Activated naive CD8-positive, alpha-beta T cell treated with anti-CD3 and anti-CD28 coated beads, Interleukin-2, amount 10 ng/mL, durations not matched to agents 7 days and 5 days (primary cell): ENCODE measurements at regions not wholly inside any gene's neighbourhood (a gene's known extent, or its start where the extent isn't known, plus 50 kb on each side); places are given as distances from the start of the nearest gene placed in this dataset.

Experiments
- ATAC-seq: fragments of 150-1000 bp; cut with Tn5 transposase; one replicate; pipeline ENCODE4 v1.10.0; 2021; ENCODE audit warnings: low read depth, moderate library complexity
- POLR2A ChIA-PET: fragments of 350-600 bp; sonication (Branson Sonifier 250); formaldehyde crosslinking; loops from one replicate; lab custom pipeline; 2021; ENCODE audit warnings: antibody characterized with exemption; lab: Charles Lee
- DNase-seq: peaks from one replicate; pipeline ENCODE4 v3.0.0; 2021
- H3K27ac Mint-ChIP-seq: one replicate; pipeline ENCODE4 v1.8.0; 2022; ENCODE audit warnings: mild to moderate bottlenecking, mixed read lengths
- H3K27me3 Mint-ChIP-seq: one replicate; pipeline ENCODE4 v1.8.0; 2022; ENCODE audit warnings: mild to moderate bottlenecking, moderate library complexity, mixed read lengths
- H3K36me3 Mint-ChIP-seq: one replicate; pipeline ENCODE4 v1.8.0; 2021; ENCODE audit warnings: mild to moderate bottlenecking, mixed read lengths
- H3K4me1 Mint-ChIP-seq: one replicate; pipeline ENCODE4 v1.8.0; 2021; ENCODE audit warnings: mixed read lengths
- H3K4me3 Mint-ChIP-seq: one replicate; pipeline ENCODE4 v1.8.0; 2022; ENCODE audit warnings: mild to moderate bottlenecking, moderate library complexity, mixed read lengths
- H3K9me3 Mint-ChIP-seq: one replicate; pipeline ENCODE4 v1.8.0; 2021; ENCODE audit warnings: mixed read lengths

GRCh38 chr2:226578373-226578772, 221.2 kb downstream of the IRS1 start:
- Mint-ChIP-seq H3K4me3 (no peak overlapping the region), H3K27me3 (peaks cover 13% of the 10 kb centered on the region), H3K4me1 (no peaks in the 10 kb centered on the region), H3K36me3 (no peaks in the 10 kb centered on the region), H3K27ac (no peak overlapping the region), H3K9me3 (no peaks in the 10 kb centered on the region)
- no peak for ATAC-seq
- POLR2A ChIA-PET = no interaction called here
- no peak for DNase-seq

DNA sequence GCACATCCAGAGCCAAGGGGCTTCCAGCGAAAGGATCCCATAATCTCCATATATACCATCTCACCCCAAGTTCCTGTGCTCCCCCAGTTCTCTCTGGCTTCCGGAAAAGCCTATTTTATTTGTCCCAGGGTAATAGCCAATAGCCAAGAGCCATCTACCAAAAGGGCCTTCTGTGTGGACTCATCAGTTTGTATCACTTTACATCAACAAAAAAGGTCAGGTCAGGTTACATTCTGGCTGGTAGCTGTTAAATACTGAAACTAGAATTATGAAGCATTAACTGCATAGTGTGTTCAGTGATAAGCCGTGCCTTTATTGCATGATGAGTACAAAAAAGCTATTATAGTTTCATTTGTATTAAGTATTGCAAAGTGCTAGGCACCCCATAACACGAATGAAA, 223.7 kb downstream of the IRS1 start:
- Mint-ChIP-seq H3K4me1 (no peaks in the 10 kb centered on the region), H3K27me3 (peaks cover 5% of the 10 kb centered on the region), H3K9me3 (no peaks in the 10 kb centered on the region), H3K27ac (no peak overlapping the region), H3K4me3 (no peak overlapping the region), H3K36me3 (no peaks in the 10 kb centered on the region)
- ATAC-seq = no peak
- POLR2A ChIA-PET = no interaction called here
- DNase-seq = no peak

DNA sequence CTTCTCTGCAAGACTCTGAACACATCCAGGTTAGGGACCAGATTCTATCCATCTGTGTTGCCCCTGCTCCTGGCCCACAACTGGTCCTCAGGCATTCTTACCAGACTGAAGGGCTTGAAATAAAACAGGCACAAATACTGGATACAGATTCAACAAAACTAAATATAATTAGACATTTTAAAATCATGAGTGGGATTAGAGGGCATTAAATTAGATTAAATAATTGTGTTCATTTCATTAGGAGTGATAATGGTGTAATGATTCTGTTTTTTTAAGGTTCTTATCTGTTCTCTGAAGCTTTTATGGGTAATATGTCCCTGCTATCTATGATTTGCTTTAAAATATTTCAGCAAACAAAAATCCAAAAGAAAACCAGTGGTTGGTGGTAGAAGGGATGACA, 226.5 kb downstream of the IRS1 start:
- Mint-ChIP-seq H3K27me3 (peaks cover 12% of the 10 kb centered on the region), H3K9me3 (no peaks in the 10 kb centered on the region), H3K4me1 (no peaks in the 10 kb centered on the region), H3K27ac (no peak overlapping the region), H3K4me3 (no peak overlapping the region), H3K36me3 (no peaks in the 10 kb centered on the region)
- POLR2A ChIA-PET = no interaction called here
- ATAC-seq = no peak
- no peak for DNase-seq

DNA sequence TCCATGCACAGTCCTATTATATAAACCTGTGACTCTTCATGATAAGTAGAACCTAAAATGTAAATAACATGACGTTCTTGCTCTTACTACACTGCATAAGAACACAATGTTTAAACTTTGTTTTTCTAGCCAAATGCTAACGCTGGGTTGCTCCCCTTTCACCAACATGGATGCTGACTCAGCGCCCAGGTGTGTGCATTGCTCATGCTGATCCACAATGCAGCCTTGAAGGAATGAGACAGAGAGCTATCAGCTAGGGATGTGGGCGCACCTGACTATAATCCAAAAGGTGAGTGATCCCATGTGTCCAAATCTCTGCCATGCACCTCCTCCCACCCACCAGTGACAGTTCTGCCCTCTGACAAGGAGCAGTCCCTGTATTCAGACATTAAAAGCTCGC, 235.0 kb downstream of the IRS1 start:
- H3K4me1 Mint-ChIP-seq = no peaks in the 10 kb centered on the region
- no peak for DNase-seq
- ATAC-seq = no peak
- peaks cover 14% of the 10 kb centered on the region for H3K27me3 Mint-ChIP-seq
- no peak overlapping the region for H3K4me3 Mint-ChIP-seq
- no peaks in the 10 kb centered on the region for H3K36me3 Mint-ChIP-seq
- POLR2A ChIA-PET = no interaction called here
- no peaks in the 10 kb centered on the region for H3K9me3 Mint-ChIP-seq
- no peak overlapping the region for H3K27ac Mint-ChIP-seq

DNA sequence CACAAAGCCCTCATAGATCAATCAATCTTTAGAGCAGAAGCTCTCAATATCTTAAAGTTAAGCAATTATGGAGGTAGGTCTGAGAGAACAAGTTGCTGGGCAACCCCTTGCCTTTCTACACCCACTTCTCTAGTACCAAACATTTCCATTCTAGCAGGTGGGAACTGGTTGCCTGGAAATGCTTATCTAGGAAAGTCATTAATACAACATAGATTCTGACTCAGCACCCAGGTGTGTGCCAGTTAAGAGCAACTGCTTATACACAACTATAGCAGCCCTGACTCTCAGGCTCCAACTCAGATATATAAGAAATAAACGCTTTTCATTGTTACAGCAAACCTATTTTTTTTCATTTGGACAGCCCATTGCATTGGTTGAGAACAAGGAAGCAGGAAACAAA, 237.7 kb downstream of the IRS1 start:
- Mint-ChIP-seq H3K4me3 (no peak overlapping the region), H3K27me3 (peaks cover 9% of the 10 kb centered on the region), H3K36me3 (no peaks in the 10 kb centered on the region), H3K9me3 (no peaks in the 10 kb centered on the region), H3K27ac (no peak overlapping the region), H3K4me1 (no peaks in the 10 kb centered on the region)
- POLR2A ChIA-PET = no interaction called here
- DNase-seq = no peak
- ATAC-seq = no peak

GRCh38 chr2:226560325-226560724, 239.3 kb downstream of the IRS1 start:
- no peaks in the 10 kb centered on the region for H3K9me3 Mint-ChIP-seq
- no peaks in the 10 kb centered on the region for H3K36me3 Mint-ChIP-seq
- H3K4me3 Mint-ChIP-seq = no peak overlapping the region
- peaks cover 14% of the 10 kb centered on the region for H3K27me3 Mint-ChIP-seq
- POLR2A ChIA-PET = no interaction called here
- H3K27ac Mint-ChIP-seq = no peak overlapping the region
- no peak for DNase-seq
- no peak for ATAC-seq
- no peaks in the 10 kb centered on the region for H3K4me1 Mint-ChIP-seq

DNA sequence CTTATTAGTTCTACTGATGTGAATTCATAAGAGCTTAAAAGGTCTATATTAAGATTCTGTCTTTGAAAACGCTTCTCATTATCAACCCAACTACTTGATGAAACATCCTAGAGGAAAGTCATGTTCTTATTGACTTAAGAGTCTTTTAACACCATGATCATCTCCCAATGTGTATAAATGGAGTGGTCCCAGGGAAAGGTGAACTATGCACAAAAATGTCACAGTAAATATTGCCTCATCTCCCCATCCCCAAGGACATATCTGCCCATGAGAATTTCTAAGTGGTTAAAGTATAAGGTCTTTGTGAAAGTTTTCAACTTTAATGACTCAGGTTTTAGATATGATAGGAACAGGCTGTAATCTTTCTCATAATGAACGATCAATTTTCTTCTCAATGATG, 240.1 kb downstream of the IRS1 start:
- Mint-ChIP-seq H3K9me3 (no peaks in the 10 kb centered on the region), H3K36me3 (no peaks in the 10 kb centered on the region), H3K27me3 (peaks cover 15% of the 10 kb centered on the region), H3K27ac (no peak overlapping the region), H3K4me3 (no peak overlapping the region), H3K4me1 (no peaks in the 10 kb centered on the region)
- ATAC-seq (no peak), DNase-seq (no peak)
- POLR2A ChIA-PET = no interaction called here

DNA sequence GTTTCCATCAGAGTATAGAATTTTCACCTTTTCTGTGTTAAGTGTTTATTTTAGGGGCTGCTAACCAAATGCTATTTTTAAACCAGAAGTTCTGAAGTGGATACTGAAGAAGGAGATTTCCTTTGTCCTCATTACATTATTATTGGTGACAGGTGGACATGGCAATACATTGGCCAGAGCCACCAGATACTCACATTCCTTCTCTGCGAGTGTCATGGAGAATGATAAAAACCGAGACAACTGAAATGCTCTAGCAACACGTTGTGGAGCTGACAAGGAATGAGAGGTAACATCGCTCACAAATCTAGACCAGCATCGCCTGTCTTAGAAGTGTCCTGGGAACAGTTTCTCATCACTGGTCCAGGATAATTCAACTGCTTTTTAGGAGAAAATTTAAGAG, 241.2 kb downstream of the IRS1 start:
- DNase-seq (no peak), ATAC-seq (no peak)
- Mint-ChIP-seq H3K4me3 (no peak overlapping the region), H3K9me3 (no peaks in the 10 kb centered on the region), H3K36me3 (no peaks in the 10 kb centered on the region), H3K27ac (no peak overlapping the region), H3K4me1 (no peaks in the 10 kb centered on the region), H3K27me3 (peaks cover 16% of the 10 kb centered on the region)
- POLR2A ChIA-PET = no interaction called here

GRCh38 chr2:226556050-226556449, 243.6 kb downstream of the IRS1 start:
- POLR2A ChIA-PET = no interaction called here
- Mint-ChIP-seq H3K36me3 (no peaks in the 10 kb centered on the region), H3K27me3 (peaks cover 13% of the 10 kb centered on the region), H3K4me1 (no peaks in the 10 kb centered on the region), H3K9me3 (no peaks in the 10 kb centered on the region), H3K4me3 (no peak overlapping the region), H3K27ac (no peak overlapping the region)
- DNase-seq (no peak), ATAC-seq (no peak)

DNA sequence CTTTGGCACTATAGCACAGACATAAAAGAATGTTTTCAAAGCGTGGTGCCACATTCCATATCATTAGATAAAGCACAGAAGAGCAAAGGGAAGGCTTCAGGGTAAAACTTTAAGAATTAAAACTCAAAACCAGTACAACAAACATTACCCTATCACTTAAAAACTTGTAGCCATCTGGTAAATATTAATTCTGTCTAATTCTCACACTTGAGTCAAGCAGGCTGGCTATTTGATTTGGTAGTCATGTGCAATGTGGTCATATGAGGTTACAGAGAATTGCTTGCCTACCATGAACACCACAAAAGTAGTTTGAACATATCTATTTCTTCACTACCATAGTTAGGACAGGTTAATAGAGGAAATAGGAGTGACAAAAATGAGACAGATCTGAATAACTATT, 244.9 kb downstream of the IRS1 start:
- no peaks in the 10 kb centered on the region for H3K36me3 Mint-ChIP-seq
- POLR2A ChIA-PET = no interaction called here
- no peak for ATAC-seq
- no peaks in the 10 kb centered on the region for H3K4me1 Mint-ChIP-seq
- H3K9me3 Mint-ChIP-seq = no peaks in the 10 kb centered on the region
- H3K27me3 Mint-ChIP-seq = peaks cover 13% of the 10 kb centered on the region
- no peak for DNase-seq
- H3K27ac Mint-ChIP-seq = no peak overlapping the region
- no peak overlapping the region for H3K4me3 Mint-ChIP-seq

DNA sequence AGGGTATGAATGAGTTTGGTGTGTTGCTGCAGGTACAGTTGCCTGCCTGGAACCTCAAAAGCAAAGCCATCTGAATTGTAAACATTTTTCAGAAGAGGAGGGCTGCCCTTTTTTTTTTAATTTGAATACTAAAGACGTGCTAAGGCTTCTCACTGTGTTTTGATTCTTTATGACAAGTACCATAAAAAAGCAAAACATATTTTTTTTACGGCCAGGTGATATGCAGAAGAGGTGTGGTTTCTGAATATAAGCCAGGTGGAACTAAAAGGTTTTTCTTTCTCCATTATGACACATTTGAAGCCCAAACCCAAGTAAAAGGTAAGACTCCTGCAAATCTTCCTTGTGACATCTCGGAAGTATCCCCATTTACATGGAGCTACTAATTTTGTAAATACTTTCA, 246.3 kb downstream of the IRS1 start:
- Mint-ChIP-seq H3K4me3 (no peak overlapping the region), H3K36me3 (no peaks in the 10 kb centered on the region), H3K27me3 (peaks cover 13% of the 10 kb centered on the region), H3K4me1 (no peaks in the 10 kb centered on the region), H3K27ac (no peak overlapping the region), H3K9me3 (no peaks in the 10 kb centered on the region)
- DNase-seq (no peak), ATAC-seq (no peak)
- POLR2A ChIA-PET = no interaction called here

DNA sequence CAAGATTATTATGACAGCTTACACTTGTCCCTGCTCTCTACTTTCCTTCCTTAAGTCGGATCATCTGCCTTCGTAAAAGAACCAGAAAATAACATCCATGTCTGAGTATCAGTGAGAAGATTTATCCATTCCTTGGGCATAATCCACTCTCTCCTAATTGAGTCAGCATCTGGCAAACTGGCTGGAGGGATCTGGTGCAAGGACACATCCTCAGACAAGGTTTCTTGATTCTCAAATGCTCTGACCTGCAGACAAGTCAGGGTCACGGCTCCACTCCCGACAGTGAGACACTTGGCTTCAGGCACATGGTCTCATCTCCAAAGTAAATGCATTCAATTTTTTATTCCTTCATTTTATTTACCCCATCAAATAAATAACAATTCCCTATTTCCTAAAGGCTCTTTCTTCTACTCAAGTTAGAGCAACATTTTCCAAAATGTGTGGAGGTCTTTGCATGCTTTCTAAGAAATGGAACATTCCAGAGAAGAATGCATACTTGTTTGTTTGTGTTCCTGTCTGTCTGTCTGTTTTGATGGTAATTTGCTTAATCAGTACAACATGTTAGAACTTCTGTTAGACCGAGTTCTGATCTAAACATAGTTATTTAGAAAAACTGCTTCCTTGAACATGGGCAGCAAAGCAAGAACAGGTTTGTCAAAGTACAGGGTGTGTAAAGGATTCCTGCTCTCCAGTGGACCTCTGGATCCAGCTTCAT, 246.9 kb downstream of the IRS1 start:
- POLR2A ChIA-PET = no interaction called here
- DNase-seq = no peak
- Mint-ChIP-seq H3K9me3 (no peaks in the 10 kb centered on the region), H3K36me3 (no peaks in the 10 kb centered on the region), H3K4me1 (no peaks in the 10 kb centered on the region), H3K27ac (no peak overlapping the region), H3K27me3 (peaks cover 13% of the 10 kb centered on the region), H3K4me3 (no peak overlapping the region)
- ATAC-seq = no peak

DNA sequence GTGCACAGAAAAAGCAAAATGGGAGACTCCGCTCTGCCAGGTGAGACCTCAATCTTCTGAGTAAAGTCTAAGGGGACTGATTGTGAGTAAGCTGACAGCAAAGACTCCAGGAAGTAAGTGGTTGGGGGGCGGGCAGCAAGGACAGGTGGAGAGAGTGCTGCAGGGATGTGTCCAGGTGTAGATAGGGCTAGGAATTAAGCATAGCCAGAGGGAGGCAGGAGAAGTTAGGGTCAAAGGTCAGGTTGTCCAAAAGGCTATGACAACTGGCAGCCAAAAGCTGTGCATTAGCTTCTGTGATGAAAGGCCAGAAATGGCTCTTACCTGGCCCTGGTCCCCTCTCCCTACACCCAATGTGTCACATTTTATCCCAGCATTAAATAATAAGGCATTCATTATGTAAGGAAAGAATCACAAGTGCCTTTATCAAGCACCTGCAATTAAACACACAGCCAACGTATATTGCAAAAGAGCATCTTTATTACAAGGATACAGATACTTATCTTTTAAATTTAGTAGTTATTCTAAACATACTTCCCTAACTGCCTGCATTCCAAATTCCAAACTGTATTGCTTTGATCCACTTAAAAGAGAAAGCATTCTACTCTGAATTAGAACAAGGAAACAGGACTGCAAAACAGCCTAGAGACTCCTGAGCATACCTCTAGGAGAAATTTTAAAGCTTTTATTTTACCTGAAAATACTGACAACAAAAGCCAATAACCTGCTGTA, 247.9 kb downstream of the IRS1 start:
- POLR2A ChIA-PET = no interaction called here
- H3K27me3 Mint-ChIP-seq = peaks cover 9% of the 10 kb centered on the region
- DNase-seq = no peak
- H3K9me3 Mint-ChIP-seq = no peaks in the 10 kb centered on the region
- H3K4me1 Mint-ChIP-seq = no peaks in the 10 kb centered on the region
- H3K27ac Mint-ChIP-seq = no peak overlapping the region
- ATAC-seq = no peak
- no peak overlapping the region for H3K4me3 Mint-ChIP-seq
- no peaks in the 10 kb centered on the region for H3K36me3 Mint-ChIP-seq

GRCh38 chr2:226550801-226551200, 248.8 kb downstream of the IRS1 start:
- Mint-ChIP-seq H3K4me3 (no peak overlapping the region), H3K27ac (no peak overlapping the region), H3K4me1 (no peaks in the 10 kb centered on the region), H3K27me3 (peaks cover 6% of the 10 kb centered on the region), H3K9me3 (no peaks in the 10 kb centered on the region), H3K36me3 (no peaks in the 10 kb centered on the region)
- no peak for ATAC-seq
- POLR2A ChIA-PET = no interaction called here
- DNase-seq = no peak
